GM21717 (cell line): ENCODE measurements at regions not wholly inside any gene's neighbourhood (a gene's known extent, or its start where the extent isn't known, plus 50 kb on each side); places are given as distances from the start of the nearest gene placed in this dataset.
"Not testable (repeated sequence)": the region's sequence is repeated elsewhere in the genome, so short reads cannot be mapped to it uniquely, and the experiment has no call there.

Experiments
- ATAC-seq: cut with Tn5 transposase; IDR thresholded peaks from one replicate; pipeline ENCODE4 v1.9.1; 2021; ENCODE audit warnings: mild to moderate bottlenecking, moderate library complexity; ENCODE audit not compliant: unreplicated experiment

GRCh38 chr6:62889240-62889639 is 322.0 kb upstream of the FKBP1C start:
- ATAC-seq = no peak

- ATAC-seq = no peak
Observed at GRCh38 chr6:62891065-62891647, 320.1 kb upstream of the FKBP1C start.

- ATAC-seq = no peak
Observed at GRCh38 chr6:62894114-62894513, 317.2 kb upstream of the FKBP1C start.

GRCh38 chr6:62903266-62903665 is 308.0 kb upstream of the FKBP1C start:
- no peak for ATAC-seq

- ATAC-seq = no peak
Observed at GRCh38 chr6:62904687-62905086, 306.6 kb upstream of the FKBP1C start.

- ATAC-seq = no peak
Observed at GRCh38 chr6:62914530-62914929, 296.7 kb upstream of the FKBP1C start.

- ATAC-seq = no peak
Observed at GRCh38 chr6:62923728-62924127, 287.5 kb upstream of the FKBP1C start.

- ATAC-seq = no peak
Observed at GRCh38 chr6:62940848-62941247, 270.4 kb upstream of the FKBP1C start.

GRCh38 chr6:62942000-62942399 is 269.3 kb upstream of the FKBP1C start:
- no peak for ATAC-seq

GRCh38 chr6:62968834-62969233 is 242.4 kb upstream of the FKBP1C start:
- ATAC-seq = no peak

- ATAC-seq = no peak
Observed at GRCh38 chr6:62971976-62972658, 239.2 kb upstream of the FKBP1C start.

GRCh38 chr6:62974452-62974851 is 236.8 kb upstream of the FKBP1C start:
- ATAC-seq = no peak

GRCh38 chr6:62976566-62976965 is 234.7 kb upstream of the FKBP1C start:
- no peak for ATAC-seq

- ATAC-seq = no peak
Observed at GRCh38 chr6:62978920-62979319, 232.3 kb upstream of the FKBP1C start.

GRCh38 chr6:62980093-62980492 is 231.2 kb upstream of the FKBP1C start:
- no peak for ATAC-seq

- no peak for ATAC-seq
Observed at GRCh38 chr6:62980724-62981123, 230.5 kb upstream of the FKBP1C start.

GRCh38 chr6:62982951-62983350 is 228.3 kb upstream of the FKBP1C start:
- no peak for ATAC-seq

- ATAC-seq = not testable (repeated sequence)
Observed at GRCh38 chr6:62991696-62992095, 219.6 kb upstream of the FKBP1C start.

- no peak for ATAC-seq
Observed at GRCh38 chr6:62993951-62994350, 217.3 kb upstream of the FKBP1C start.

- no peak for ATAC-seq
Observed at GRCh38 chr6:62998022-62998421, 213.2 kb upstream of the FKBP1C start.

- ATAC-seq = not testable (repeated sequence)
Observed at GRCh38 chr6:62999242-62999641, 212.0 kb upstream of the FKBP1C start.

- no peak for ATAC-seq
Observed at GRCh38 chr6:62999796-63000195, 211.5 kb upstream of the FKBP1C start.

GRCh38 chr6:63006018-63006417 is 205.3 kb upstream of the FKBP1C start:
- not testable (repeated sequence) for ATAC-seq
